IMR-90 (cell line): ENCODE measurements at regions not wholly inside any gene's neighbourhood (a gene's known extent, or its start where the extent isn't known, plus 50 kb on each side); places are given as distances from the start of the nearest gene placed in this dataset.

ENCODE experiments used
- ATAC-seq: fragments of 200-7000 bp; cut with Tn5 transposase; 2 replicates; pipeline ENCODE4 v1.9.1; 2020; ENCODE audit warnings: low read depth, mild to moderate bottlenecking, moderate library complexity
- BruUV-seq: library from RNA; stranded (reverse); fragments of 400-500 nt; replicated peaks from 2 replicates; lab custom pipeline; 2021; lab: Mats Ljungman, UMichigan
- CTCF ChIA-PET: fragments of 300-600 bp; formaldehyde crosslinking; extraction: SDS; loops from one replicate; lab custom pipeline; 2021; ENCODE audit warnings: antibody characterized with exemption; lab: Yijun Ruan, JAX
- POLR2A ChIA-PET: fragments of 300-600 bp; sonication (Branson Sonifier 250); formaldehyde crosslinking; loops from one replicate; lab custom pipeline; 2022; ENCODE audit warnings: antibody characterized with exemption; ENCODE audit not compliant: unreplicated experiment; lab: Charles Lee
- DNase-seq: peaks from one replicate; pipeline ENCODE4 v3.0.0; 2013
- H2AFZ ChIP-seq: replicated peaks from 2 replicates; pipeline ENCODE3; 2013; ENCODE audit warnings: low read length, mild to moderate bottlenecking; ENCODE audit not compliant: poor library complexity
- H2AK5ac ChIP-seq: 2 replicates; pipeline ENCODE4 v1.6.1; 2013; ENCODE audit warnings: low read depth, low read length, inconsistent platforms
- H2AK9ac ChIP-seq: replicated peaks from 2 replicates; pipeline ENCODE3; 2013; ENCODE audit warnings: mild to moderate bottlenecking, low read depth, low read length, moderate library complexity; ENCODE audit not compliant: poor library complexity
- H2BK120ac ChIP-seq: 2 replicates; pipeline ENCODE4 v1.6.1; 2013; ENCODE audit warnings: low read depth, low read length, inconsistent platforms
- H2BK15ac ChIP-seq: 3 replicates; pipeline ENCODE4 v1.6.1; 2013; ENCODE audit warnings: low read depth, low read length, inconsistent platforms
- H2BK20ac ChIP-seq: 2 replicates; pipeline ENCODE4 v1.6.1; 2013; ENCODE audit warnings: low read depth, mild to moderate bottlenecking, inconsistent platforms, low read length, moderate library complexity
- H2BK5ac ChIP-seq: 2 replicates; pipeline ENCODE4 v1.6.1; 2013; ENCODE audit warnings: mild to moderate bottlenecking, low read depth, low read length, inconsistent platforms; ENCODE audit not compliant: poor library complexity, severe bottlenecking
- H3K14ac ChIP-seq: replicated peaks from 2 replicates; pipeline ENCODE4 v1.6.1; 2013; ENCODE audit warnings: low read depth, low read length, inconsistent platforms
- H3K18ac ChIP-seq: 2 replicates; pipeline ENCODE4 v1.6.1; 2013; ENCODE audit warnings: low read depth, low read length, control low read depth
- H3K23ac ChIP-seq: 2 replicates; pipeline ENCODE4 v1.6.1; 2013; ENCODE audit warnings: low read depth, low read length, inconsistent platforms
- H3K27ac ChIP-seq: 2 replicates; pipeline ENCODE4 v1.5.1; 2013; ENCODE audit warnings: mild to moderate bottlenecking, control low read depth, low read length; ENCODE audit not compliant: insufficient read depth
- H3K27me3 ChIP-seq: 2 replicates; pipeline ENCODE4 v1.6.1; 2013; ENCODE audit warnings: low read length; ENCODE audit not compliant: control insufficient read depth, insufficient read depth
- H3K36me3 ChIP-seq: 2 replicates; pipeline ENCODE4 v1.6.1; 2013; ENCODE audit warnings: low read length, mixed read lengths; ENCODE audit not compliant: control insufficient read depth, insufficient read depth
- H3K4ac ChIP-seq: 2 replicates; pipeline ENCODE4 v1.6.1; 2013; ENCODE audit warnings: low read depth, low read length, inconsistent platforms
- H3K4me1 ChIP-seq: 2 replicates; pipeline ENCODE4 v1.6.1; 2013; ENCODE audit warnings: low read length, mixed read lengths; ENCODE audit not compliant: control insufficient read depth, insufficient read depth
- H3K4me2 ChIP-seq: 2 replicates; pipeline ENCODE4 v1.6.1; 2013; ENCODE audit warnings: low read depth, mild to moderate bottlenecking, control low read depth, low read length, moderate library complexity
- H3K4me3 ChIP-seq: 2 replicates; pipeline ENCODE4 v1.5.1; 2013; ENCODE audit warnings: low read depth, mild to moderate bottlenecking, control low read depth, low read length, moderate library complexity; ENCODE audit not compliant: insufficient read depth
- H3K56ac ChIP-seq: 2 replicates; pipeline ENCODE4 v1.6.1; 2013; ENCODE audit warnings: low read length, inconsistent platforms; ENCODE audit not compliant: insufficient read depth; ENCODE audit errors: extremely low read depth
- H3K79me1 ChIP-seq, 2 experiments: 2 replicates each; pipeline ENCODE4 v1.6.1; 2013; ENCODE audit warnings: low read length in 2 of 2, inconsistent platforms in 1 of 2, low read depth in 1 of 2
- H3K9ac ChIP-seq: 2 replicates; pipeline ENCODE4 v1.6.1; 2013; ENCODE audit warnings: low read depth, low read length, control low read depth
- H3K9me1 ChIP-seq: 2 replicates; pipeline ENCODE4 v1.6.1; 2013; ENCODE audit warnings: low read length, inconsistent platforms; ENCODE audit not compliant: insufficient read depth
- H3K9me3 ChIP-seq: 2 replicates; pipeline ENCODE4 v1.6.1; 2013; ENCODE audit warnings: low read length; ENCODE audit not compliant: control insufficient read depth, insufficient read depth
- H4K20me1 ChIP-seq: 2 replicates; pipeline ENCODE4 v1.6.1; 2013; ENCODE audit warnings: low read length, inconsistent platforms; ENCODE audit not compliant: insufficient read depth
- H4K5ac ChIP-seq: 2 replicates; pipeline ENCODE4 v1.6.1; 2013; ENCODE audit warnings: mild to moderate bottlenecking, low read depth, low read length, control low read depth
- H4K8ac ChIP-seq, 2 experiments: 2 replicates each; pipeline ENCODE4 v1.6.1; 2013; ENCODE audit warnings: low read depth in 2 of 2, low read length in 2 of 2, control low read depth in 1 of 2, inconsistent platforms in 1 of 2
- H4K91ac ChIP-seq: 2 replicates; pipeline ENCODE4 v1.6.1; 2013; ENCODE audit warnings: low read depth, low read length, inconsistent platforms; ENCODE audit not compliant: insufficient read depth
- BHLHE40 ChIP-seq: fragments of 150-350 bp; IDR thresholded peaks from 2 replicates; pipeline ENCODE4 v1.6.1; 2016; ENCODE audit warnings: mild to moderate bottlenecking, low read depth, low read length
- CEBPB ChIP-seq: IDR thresholded peaks from 2 replicates; pipeline ENCODE4 v1.6.1; 2012; ENCODE audit warnings: low read depth, low read length, improper control_type of control experiment
- CHD1 ChIP-seq: IDR thresholded peaks from 2 replicates; pipeline ENCODE4 v1.6.1; 2012; ENCODE audit warnings: low read depth, low read length, improper control_type of control experiment
- CTCF ChIP-seq: conservative IDR thresholded peaks from 2 replicates; pipeline ENCODE4 v1.5.1; 2012; ENCODE audit warnings: mild to moderate bottlenecking, low read depth, low read length, improper control_type of control experiment
- FOS ChIP-seq: fragments of 150-350 bp; IDR thresholded peaks from 2 replicates; pipeline ENCODE4 v1.6.1; 2016; ENCODE audit warnings: low read depth, low read length
- MAFK ChIP-seq: IDR thresholded peaks from 2 replicates; pipeline ENCODE4 v1.6.1; 2012; ENCODE audit warnings: low read depth, low read length, improper control_type of control experiment
- MAZ ChIP-seq: IDR thresholded peaks from 2 replicates; pipeline ENCODE4 v1.6.1; 2012; ENCODE audit warnings: low read depth, mild to moderate bottlenecking, low read length, improper control_type of control experiment, moderate library complexity, borderline replicate concordance
- MXI1 ChIP-seq: IDR thresholded peaks from 2 replicates; pipeline ENCODE4 v1.6.1; 2012; ENCODE audit warnings: low read depth, mild to moderate bottlenecking, low read length, moderate library complexity, borderline replicate concordance
- NFE2L2 ChIP-seq: fragments of 150-350 bp; IDR thresholded peaks from 2 replicates; pipeline ENCODE4 v1.6.1; 2016; ENCODE audit warnings: low read depth, mild to moderate bottlenecking, low read length
- RAD21 ChIP-seq: IDR thresholded peaks from 2 replicates; pipeline ENCODE4 v1.6.1; 2012; ENCODE audit warnings: low read length, improper control_type of control experiment
- RCOR1 ChIP-seq: IDR thresholded peaks from 2 replicates; pipeline ENCODE4 v1.6.1; 2012; ENCODE audit warnings: mild to moderate bottlenecking, low read length, improper control_type of control experiment; ENCODE audit not compliant: insufficient replicate concordance
- RFX5 ChIP-seq: IDR thresholded peaks from 2 replicates; pipeline ENCODE4 v1.8.0; 2012; ENCODE audit warnings: low read depth, mild to moderate bottlenecking, low read length, moderate library complexity
- SMC3 ChIP-seq: fragments of 150-350 bp; IDR thresholded peaks from 2 replicates; pipeline ENCODE4 v1.6.1; 2016; ENCODE audit warnings: low read depth, mild to moderate bottlenecking, antibody characterized with exemption, low read length, moderate library complexity
- USF2 ChIP-seq: fragments of 150-350 bp; IDR thresholded peaks from 2 replicates; pipeline ENCODE4 v1.6.1; 2017; ENCODE audit warnings: mild to moderate bottlenecking, antibody characterized with exemption, low read length, low read depth
- WGBS, 2 experiments: methylation state at CpG; one replicate each; pipeline versions ENCODE4 v1.1.5 to v1.1.7; 2013; ENCODE audit warnings: missing lambda C conversion rate in 2 of 2; ENCODE audit not compliant: insufficient read length in 1 of 2; ENCODE audit errors: extremely low coverage in 2 of 2; 5-methylcytosine and 5-hydroxymethylcytosine counted together
- dilution Hi-C: fragments of 300-500 bp; cut with HindIII; formaldehyde crosslinking; loops from one replicate; pipeline ENCODE4 v1.14.3; 2018; ENCODE audit warnings: low sequenced_read_pairs; ENCODE audit not compliant: unreplicated experiment
- in situ Hi-C: fragments of 300-500 bp; cut with MboI; formaldehyde crosslinking; loops from 3 replicates; pipeline ENCODE4 v1.14.3; 2019; ENCODE audit warnings: low sequenced_read_pairs, inconsistent platforms, mixed read lengths
- intact Hi-C: fragments of 100-400 bp; cut with micrococcal nuclease; formaldehyde crosslinking; loops from 2 replicates; pipeline ENCODE4 v1.10.0; 2022

- CTCF ChIA-PET = interaction anchor here (0.7 kb wide), 1 partner anchor 84 kb away, joined by 3 read pairs; no protein-coding TSS in a partner anchor
- no peak overlapping the region for H3K4me3 ChIP-seq
- H2BK20ac ChIP-seq = no peak overlapping the region
- H2AFZ ChIP-seq = no peak overlapping the region
- intact Hi-C loops = no loop called here
- H2BK15ac ChIP-seq = no peak overlapping the region
- no peak for DNase-seq
- no peak overlapping the region for H2AK9ac ChIP-seq
- no peak overlapping the region for H4K91ac ChIP-seq
- no peak overlapping the region for H3K27ac ChIP-seq
- no peaks in the 10 kb centered on the region for H3K79me1 ChIP-seq
- H3K4me2 ChIP-seq = no peak overlapping the region
- no peak overlapping the region for H4K5ac ChIP-seq
- dilution Hi-C loops = no loop called here
- no peaks in the 10 kb centered on the region for H3K9me1 ChIP-seq
- H3K9ac ChIP-seq = no peak overlapping the region
- H3K9me3 ChIP-seq = peaks cover 10% of the 10 kb centered on the region
- no peak overlapping the region for H3K4ac ChIP-seq
- H2BK5ac ChIP-seq = no peak overlapping the region
- 81% methylated on average over 5 of the region's 25 CpGs; no CpG with 5 or more reads in 1 of the 2 experiments for WGBS, 2 experiments
- H4K20me1 ChIP-seq = no peaks in the 10 kb centered on the region
- H3K14ac ChIP-seq = no peak overlapping the region
- H3K23ac ChIP-seq = no peak overlapping the region
- no peaks in the 10 kb centered on the region for H3K4me1 ChIP-seq
- H2BK120ac ChIP-seq = no peak overlapping the region
- no peaks in the 10 kb centered on the region for H3K27me3 ChIP-seq
- H2AK5ac ChIP-seq = no peak overlapping the region
- no peak for ATAC-seq
- in situ Hi-C loops = no loop called here
- no peak overlapping the region for H3K56ac ChIP-seq
- POLR2A ChIA-PET = no interaction called here
- no peaks in the 10 kb centered on the region for H3K36me3 ChIP-seq
- no TSS peak for BruUV-seq
- TF ChIP-seq MXI1 (no peak), BHLHE40 (no peak), RFX5 (no peak), RAD21 (no peak), CHD1 (no peak), NFE2L2 (no peak), CTCF (no peak), SMC3 (no peak), FOS (no peak), RCOR1 (no peak), MAFK (no peak), CEBPB (no peak), USF2 (no peak), MAZ (no peak)
- H4K8ac ChIP-seq = no peak overlapping the region
- no peak overlapping the region for H3K18ac ChIP-seq
These were observed 884.8 kb upstream of the LRRC4C start for GRCh38 chr11:42344204-42344792.
